ENCODE measurements at regions not wholly inside any gene's neighbourhood (a gene's known extent, or its start where the extent isn't known, plus 50 kb on each side); places are given as distances from the start of the nearest gene placed in this dataset.
"Not testable (repeated sequence)": the region's sequence is repeated elsewhere in the genome, so short reads cannot be mapped to it uniquely, and the experiment has no call there.

DNA sequence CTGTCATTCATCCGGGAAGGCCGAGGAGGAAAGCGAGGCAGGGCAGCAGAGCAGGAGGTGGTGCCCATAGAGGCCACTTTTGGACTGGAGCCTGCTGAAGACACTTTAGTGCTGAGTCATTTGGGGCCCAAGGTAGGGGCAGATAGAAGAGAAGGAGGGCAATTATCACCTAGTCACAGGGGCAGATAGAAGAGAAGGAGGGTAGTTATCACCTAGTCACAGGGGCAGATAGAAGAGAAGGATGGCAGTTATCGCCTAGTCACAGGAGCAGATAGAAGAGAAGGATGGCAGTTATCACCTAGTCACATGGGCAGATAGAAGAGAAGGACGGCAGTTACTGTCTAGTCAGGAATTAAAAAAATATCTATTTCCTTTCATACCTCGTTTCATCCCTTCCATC, 1372.6 kb downstream of the FOXD4L5 start:
- DNase-seq: not testable (repeated sequence)

DNA sequence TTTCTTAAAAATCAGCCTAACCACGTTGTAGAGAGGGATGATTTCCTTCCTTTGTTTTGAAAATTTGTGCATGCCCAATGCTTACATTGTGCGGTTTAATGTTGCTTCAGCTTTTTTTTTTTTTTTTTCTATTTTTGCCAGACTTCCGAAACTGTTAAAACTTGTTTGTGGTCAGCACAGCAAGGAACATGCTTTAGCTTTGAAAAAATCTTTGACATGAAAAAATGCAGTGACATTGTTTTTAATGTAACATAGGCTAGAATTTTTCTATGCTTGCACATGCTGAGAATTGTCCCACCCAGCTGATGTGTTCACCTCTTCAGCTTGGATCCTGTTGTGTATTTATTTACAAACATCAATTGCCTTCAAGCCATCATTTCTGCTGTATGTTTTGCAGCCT, 1375.9 kb downstream of the FOXD4L5 start:
- not testable (repeated sequence) for DNase-seq

DNA sequence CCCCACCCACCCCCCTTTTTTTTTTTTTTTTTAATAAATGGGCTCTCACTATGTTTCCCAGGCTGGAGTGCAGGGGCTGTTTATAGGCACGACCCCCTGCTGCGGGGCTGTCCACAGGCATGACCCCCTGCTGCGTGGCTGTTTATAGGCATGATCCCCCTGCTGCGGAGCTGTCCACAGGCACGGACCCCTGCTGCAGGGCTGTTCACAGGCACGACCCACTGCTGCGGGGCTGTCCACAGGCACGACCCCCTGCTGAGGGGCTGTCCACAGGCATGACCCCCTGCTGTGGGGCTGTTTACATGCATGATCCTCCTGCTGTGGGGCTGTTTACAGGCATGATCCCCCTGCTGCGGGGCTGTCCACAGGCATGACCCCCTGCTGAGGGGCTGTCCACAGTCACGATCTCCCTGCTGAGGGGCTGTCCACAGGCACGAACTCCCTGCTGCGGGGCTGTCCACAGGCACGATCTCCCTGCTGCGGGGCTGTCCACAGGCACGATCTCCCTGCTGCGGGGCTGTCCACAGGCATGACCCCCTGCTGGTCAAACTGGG, 1385.3 kb downstream of the FOXD4L5 start:
- DNase-seq: not testable (repeated sequence)

DNA sequence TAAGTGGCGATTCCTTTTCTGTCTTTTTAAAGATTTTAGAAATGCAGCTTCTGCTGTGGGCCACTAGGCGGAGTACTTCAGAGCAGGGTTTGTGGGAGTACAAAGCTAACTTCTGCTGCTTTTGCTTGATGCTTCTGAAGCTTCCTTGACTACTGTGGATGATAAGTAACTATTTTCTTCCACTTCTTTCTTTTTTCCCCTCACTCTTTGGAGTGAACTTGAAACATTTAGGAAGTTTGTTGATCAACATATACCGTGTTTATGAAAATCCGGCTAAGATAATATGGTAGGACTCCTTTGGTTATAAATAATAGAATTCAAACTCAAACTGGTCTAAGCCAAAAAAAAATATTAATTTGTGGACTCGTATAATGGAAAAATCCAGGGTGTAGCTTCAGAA, 1403.6 kb downstream of the FOXD4L5 start:
- DNase-seq: not testable (repeated sequence)

DNA sequence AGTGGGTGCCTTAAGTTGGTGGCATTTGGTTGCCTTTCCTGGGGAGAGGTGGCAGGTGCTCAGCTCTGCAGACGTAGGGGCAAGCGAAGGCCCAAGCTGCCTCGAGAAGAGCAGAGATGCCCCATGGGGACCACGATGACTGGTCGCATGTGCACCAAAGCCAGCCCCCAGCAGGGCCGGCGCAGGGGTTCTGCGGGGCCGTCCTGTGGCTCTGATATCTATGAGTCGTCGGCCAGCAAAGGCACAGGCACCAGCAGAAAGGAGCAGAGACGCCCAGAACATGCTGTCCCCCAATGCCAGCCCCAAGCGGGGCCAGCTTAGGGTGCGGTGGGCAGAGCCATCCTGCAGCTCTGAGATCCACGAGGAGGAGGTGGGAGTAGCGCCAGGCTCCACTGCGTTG, 1408.6 kb downstream of the FOXD4L5 start:
- not testable (repeated sequence) for DNase-seq

DNA sequence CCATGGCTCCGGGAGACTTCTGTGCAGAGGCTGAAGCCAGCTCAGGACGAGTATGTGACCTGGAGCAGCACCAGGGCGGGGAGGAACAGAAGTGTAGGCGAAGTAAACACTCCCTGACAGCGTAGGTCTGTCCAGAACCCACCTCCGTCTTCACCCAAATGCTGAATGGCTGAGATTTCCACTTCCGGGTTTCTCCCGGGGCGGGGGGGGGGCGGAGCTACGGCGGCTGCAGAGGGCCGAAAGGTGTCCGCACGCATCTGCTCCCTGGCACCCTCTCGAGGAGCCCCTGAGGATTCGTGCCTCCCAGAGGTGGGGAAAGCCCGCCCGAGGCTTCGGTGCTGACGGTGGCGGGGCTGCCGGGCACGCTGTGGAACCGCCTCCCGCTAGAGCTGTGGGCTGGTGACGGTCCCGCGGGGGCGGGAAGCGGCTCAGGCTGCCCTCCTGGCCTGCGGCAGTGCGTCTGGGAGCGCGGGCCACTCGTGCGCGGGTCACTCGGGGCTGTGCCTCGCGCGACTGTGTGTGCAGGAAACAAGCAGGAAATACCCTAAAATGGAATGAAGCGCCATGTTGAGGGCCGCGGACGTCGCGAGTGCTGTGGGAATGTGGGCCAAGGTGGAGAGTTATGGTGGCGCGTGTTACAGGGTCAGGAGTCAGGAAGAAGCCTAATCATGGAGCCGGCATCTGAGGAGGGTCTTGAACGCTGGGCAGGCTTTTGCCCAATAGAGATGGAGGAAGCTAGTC, 1425.4 kb downstream of the FOXD4L5 start:
- no peak for DNase-seq

DNA sequence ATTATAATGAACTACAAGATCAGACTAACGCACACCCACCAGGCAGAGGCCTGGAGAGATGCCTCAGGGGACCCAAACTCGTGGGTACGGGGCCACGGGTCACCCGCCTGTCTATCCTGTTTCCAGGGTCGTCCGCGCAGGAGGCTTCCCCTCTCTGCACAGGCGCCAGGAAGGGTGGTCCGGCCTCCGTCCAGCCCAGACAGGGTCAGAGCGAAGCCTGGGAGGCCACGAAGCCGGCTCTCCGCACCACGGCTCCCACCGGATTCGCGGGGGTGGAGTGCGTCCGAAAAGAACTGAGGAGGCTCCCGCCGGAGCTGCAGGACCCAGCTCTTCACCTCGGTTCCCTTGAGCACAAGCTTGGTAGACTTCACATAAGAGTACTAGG, 1425.9 kb downstream of the FOXD4L5 start:
- DNase-seq: not testable (repeated sequence)

DNA sequence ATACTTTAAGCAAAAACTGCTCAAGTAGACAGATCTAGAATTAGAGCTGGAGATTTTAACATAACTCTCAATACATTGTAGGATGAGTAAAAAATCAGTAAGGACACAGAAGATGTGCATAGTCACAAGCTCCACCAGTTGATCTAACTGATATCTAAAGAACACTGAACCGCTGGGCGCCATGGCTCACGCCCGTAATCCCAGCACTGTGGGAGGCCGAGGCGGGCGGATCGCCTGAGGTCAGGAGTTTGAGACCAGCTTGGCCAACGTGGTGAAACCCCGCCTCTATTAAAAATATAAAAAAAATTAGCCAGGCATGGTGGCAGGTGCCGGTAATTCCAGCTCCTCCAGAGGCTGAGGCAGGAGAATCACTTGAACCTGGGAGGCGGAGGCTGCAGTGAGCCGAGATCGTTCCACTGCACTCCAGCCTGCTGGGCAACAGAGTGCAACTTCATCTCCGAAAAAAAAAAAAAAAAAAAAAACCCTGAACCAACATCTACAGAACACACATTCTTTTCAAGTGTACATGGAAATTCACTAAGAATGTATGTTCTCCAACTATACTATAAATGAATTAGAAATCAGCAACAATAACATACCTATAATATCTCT, 1431.8 kb downstream of the FOXD4L5 start:
- not testable (repeated sequence) for DNase-seq

DNA sequence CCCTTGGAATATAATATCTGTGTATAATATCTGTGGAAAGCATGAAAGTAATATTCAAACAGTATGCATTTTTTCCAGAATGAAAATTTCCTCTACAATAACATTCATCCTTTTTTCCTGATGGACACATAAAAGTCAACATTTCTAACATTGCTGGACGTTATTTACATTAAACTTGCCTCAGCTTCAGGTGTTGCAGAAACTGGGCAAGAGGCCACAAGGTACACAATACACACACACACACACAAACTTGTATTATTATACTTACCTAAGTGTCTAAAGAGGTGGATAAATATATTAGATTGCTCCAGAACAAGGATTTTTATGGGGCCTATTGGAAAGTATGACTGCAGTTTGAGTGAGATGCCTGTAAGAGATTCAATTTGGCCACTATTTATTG, 1460.2 kb downstream of the FOXD4L5 start:
- not testable (repeated sequence) for DNase-seq

DNA sequence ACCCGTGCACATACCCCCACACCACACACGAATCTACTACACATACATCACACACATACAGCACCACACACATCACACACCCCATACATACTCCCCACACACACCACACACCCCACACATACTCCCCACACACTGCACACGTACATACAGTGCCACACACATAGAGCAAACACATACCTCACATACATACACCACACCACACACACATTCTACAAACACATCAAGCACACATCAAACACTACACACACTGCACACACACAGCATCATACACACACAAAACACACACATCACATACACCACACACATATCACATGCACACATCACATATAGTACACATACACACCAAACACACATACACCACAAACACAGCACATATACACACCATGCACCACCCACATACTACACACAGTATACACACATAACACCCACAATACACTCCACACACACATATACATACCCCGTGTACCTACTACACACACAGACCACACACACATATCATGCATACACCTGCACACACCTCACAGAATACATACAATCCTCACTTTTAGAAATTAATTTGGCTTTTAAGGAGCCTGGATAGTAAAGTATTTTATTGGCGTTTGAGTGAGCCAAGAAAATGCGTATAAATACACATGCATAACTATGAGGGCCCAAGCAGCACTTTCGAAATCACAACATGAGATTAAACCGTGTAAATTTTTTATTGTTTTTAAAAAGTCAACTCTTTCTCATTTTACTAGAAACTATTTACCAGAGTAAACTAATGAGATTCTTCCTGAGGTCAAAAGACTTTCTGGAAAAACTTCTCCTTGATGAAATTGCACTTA, 1461.4 kb downstream of the FOXD4L5 start:
- not testable (repeated sequence) for DNase-seq

DNA sequence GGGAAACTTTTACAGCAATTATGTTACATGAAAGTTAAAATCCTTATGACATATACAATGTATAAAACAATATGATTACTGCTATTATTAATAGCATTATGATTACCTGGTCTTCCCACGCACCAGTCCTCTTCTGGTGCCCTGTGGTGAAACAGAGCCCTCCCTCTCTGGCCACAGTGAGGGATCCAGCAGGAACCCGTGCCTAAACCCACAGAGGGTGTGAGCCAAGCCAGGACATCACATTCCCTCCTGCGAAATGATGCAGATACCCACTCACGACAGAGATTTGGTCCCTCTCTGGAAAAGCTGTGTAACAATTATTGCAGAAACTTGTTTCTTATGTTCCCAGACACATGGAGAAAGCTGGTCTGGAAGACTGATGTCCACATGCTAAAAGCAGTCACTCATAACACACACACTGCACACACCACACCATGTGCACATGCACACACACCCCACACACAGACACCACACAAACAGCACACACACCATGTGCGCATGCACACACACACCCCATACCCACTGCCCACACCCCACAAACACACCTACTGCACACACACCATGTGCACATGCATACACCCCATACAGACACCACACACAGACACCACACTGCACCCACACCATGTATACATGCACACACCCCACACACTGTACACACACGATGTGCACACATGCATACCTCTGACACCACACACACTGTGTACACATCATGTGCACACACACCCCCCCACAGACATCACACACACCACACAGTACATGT, 1462.2 kb downstream of the FOXD4L5 start:
- DNase-seq: not testable (repeated sequence)

DNA sequence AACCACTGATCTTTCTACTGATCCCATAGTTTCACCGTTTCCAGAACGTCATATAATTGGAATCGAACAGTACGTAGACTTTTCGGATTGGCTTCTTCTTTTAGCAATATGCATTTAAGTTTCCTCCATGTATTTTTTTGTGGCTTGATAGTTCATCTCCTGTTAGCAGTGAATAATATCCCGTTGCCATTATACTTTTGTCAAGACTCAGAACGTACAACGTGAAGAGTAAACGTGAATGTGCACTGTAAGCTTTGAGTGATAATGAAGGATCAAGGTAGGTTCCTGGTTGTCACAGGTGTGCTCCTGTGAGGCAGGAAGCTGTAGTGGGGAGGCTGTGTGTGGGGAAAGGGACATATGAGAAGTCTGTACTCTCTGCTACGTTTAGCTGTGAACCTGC, 1463.7 kb downstream of the FOXD4L5 start:
- DNase-seq: not testable (repeated sequence)

DNA sequence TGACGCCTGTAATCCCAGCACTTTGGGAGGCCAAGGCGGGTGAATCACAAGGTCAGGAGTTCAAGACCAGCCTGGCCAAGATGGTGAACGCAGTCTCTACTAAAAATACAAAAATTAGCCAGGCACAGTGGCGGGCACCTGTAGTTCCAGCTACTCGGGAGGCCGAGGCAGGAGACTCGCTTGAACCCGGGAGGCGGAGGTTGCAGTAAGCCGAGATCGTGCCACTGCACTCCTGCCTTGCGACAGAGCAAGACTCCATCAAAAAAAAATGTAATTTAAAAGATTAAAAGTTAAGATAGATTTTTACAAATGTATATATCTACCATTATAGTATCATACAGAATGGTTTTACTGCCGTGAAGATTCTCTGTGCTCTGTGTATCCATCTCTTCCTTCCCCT, 1464.1 kb downstream of the FOXD4L5 start:
- DNase-seq: not testable (repeated sequence)

DNA sequence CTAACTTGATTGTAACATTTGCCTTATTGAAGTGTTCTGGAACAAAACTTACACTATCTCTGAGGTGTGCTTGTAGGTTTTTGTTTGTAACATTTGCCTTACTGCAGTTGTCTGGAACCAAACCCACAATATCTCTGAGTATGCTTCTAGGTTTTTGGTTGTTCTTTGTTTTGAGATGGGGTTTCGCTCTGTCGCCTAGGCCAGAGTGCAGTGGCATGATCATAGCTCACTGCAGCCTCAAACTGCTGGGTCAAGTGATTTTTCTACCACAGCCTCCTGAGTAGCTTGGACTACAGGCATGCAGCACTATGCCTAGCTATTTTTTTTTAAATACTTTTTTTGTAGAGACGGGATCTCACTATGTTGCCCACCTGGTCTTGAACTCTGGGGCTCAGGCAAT, 1464.6 kb downstream of the FOXD4L5 start:
- DNase-seq: not testable (repeated sequence)

DNA sequence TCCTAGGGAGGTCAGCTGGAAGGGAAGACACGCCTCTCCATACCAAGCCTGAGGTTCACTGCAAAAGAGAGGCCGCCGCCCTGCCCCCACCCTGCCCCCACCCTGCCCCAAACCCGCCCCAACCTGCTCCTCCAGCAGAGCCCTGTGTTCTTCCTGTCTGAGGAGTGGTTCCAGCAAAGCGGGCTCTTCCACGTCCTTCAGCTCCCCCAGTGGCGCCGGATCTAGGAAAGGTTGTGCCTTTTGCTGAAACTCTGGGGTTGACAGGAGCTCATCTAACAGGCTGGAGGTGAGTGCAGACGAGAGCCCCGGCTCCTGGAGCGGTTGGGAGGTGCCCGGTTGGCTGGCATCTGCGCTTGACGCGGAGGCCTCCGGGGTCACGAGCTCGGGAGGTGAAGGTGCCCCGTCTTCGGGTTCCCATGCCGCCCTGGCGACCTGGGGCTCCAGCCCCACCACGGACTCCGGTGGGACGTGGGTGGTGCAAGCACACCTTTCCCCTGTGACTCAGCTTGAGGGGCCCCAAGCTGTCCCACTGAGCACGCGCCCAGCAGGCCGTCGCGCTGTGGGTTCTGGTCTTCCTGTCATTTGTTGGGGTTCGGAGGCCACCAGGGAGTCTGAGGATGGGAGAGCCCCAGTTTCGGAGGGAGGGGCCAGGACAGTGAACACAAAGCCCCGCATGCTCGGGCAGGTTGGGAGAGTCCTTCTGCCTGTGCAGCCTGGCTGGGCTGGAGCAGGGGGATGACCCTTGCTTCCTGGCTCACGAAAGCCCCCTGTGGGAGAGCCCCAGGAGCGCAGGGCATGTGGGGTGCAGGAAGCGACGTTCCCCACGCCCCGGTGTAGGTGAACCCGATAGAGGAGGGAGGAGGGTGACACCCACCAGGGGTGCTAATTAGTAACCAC, 1467.1 kb downstream of the FOXD4L5 start:
- DNase-seq: peak; percentile 72

DNA sequence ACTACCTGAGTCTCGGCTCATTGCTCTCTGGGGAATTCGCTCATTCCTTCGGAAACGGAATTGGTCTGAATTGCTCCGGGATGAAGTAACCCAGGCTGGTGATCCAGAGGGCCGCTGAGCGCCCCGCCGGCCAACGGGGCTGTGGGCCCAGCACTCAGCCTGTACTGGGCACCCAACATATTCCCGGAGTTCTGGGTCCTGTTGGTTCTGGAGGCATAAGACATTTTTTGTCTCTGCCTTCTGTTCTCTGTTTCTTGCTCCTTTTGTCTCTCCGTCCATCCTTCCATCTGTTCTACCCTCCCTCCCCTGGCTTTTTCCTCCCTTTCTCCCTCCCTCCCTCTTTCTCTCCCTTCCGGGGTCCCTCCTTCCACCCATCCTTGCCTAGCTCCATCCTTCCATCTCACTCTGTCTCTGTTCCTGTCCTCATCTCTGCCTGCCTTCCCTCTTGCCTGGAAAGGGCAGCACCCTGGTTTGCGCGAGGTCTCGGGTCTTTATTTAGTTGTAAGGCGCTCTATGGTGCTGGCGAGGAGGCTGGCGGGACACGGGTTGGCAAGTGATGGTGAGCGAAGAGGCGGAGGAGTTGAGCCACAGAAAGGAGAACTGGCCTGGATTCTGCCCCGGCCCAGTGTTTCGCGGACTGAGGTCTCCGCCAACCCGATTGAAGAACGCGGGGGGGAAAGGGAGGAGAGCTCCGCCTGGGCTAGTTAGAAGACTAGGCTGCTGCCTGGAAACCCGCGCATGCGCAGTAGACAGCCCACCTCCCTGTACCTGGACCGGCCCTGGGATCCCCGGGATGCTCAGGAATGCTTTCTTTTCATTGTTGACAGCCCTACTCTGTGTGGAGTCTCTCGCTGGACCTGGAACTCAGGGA, 1468.0 kb downstream of the FOXD4L5 start:
- DNase-seq: peak; percentile 84

DNA sequence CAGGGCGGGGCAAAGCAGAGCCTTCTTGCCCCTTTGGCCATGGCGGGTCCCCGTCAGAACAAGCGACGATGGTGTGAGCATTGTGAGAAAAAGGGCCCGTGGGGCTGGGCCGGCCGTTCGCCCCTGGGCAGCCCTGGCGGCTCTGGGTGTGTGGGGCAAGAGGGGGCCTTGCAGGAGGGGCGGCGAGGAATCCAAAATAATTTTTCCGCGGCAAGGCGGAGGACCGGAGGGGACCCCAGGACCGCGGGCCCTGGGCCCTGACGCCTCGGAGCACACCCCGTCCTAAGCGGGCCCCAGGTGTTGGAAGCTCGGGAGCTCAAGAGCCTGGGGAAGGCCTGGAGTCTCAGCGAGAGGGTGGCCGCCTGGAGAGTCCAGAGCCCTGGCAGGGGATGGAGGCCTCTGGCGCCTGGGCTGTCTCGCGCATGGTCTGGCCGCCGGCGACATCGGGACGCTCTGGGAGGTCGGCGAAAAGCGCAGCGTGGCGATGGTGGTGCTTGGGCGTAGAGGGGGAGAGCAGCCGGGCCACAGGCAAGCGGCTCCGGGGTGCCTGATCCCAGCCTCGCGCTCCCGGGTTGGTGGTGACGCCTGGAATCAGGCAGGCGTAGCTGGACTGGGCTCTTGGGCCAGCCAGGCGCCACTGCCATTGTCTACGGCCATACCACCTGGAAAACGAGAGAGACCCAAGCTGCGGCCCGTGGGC, 1469.9 kb downstream of the FOXD4L5 start:
- DNase-seq: not testable (repeated sequence)

DNA sequence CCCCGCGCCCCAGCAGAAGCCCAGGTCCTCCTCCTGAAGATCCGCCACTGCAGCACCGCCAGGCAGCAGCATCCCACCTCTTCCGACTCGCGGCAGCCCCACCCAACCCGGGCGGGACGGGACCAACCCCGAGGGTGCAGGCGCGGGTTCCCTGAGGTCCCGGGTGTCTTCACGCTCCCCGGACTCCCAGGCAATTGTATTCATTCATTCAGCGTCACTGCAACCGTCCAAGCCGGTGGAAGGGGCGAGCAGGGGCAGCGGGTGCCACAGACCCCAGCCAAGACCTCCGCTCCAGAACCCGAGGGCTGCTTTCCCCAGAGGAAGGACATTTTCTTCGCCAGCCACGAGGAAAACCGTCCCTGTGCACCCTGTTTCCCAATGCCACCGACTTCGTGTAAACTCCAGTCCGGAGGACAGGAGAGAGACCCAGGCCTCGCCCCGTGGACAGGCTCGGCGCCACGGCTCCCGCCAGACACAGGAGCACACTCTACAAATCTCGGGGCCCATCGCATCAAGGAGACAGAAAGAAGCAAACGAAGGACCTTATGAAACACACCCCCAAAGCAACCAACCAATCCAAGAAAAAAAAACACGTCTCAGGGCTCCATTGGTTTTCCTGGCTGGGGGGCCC, 1471.5 kb downstream of the FOXD4L5 start:
- not testable (repeated sequence) for DNase-seq

DNA sequence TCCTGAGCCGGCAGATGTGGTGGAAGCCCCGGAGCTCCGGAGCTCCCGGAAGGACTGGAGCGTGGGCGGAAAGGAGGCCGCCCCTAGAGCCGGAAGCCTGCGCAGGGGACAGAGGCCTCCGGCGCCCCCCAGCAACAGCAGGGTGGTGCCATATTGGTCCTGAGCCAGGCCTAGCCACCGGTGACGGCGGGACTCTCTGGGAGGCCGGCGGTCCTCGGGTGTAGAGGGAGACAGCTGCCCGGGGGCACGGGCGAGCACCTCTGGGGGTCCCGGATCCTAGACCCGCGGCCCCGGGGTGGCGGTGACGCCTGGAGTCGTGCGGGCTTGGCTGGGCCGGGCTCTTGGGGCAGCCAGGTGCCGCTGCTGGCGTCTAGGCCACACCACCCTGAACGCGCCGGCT, 1472.2 kb downstream of the FOXD4L5 start:
- not testable (repeated sequence) for DNase-seq

Measured in stimulated activated CD4-positive, alpha-beta T cell treated with anti-CD3 and anti-CD28 coated beads, Interleukin-15, amount 100 ng/mL, for 24 hours (primary cell).